Tibial artery (tissue), 4 donors: ENCODE measurements at regions not wholly inside any gene's neighbourhood (a gene's known extent, or its start where the extent isn't known, plus 50 kb on each side); places are given as distances from the start of the nearest gene placed in this dataset.

Experiments
- DNase-seq, 2 donors: peaks; one replicate each; pipeline ENCODE4 v3.0.0-alpha.2; 2019
- H3K27ac ChIP-seq, 2 donors: fragments of 200-600 bp; sonication (generic) in 1 of 2; 1 replicate in 1 of 2; 2 replicates in 1 of 2; pipeline ENCODE4 v1.5.1; 2018 to 2019; ENCODE audit warnings: mild to moderate bottlenecking in 1 of 2
- H3K27me3 ChIP-seq, 2 donors: fragments of 200-600 bp; sonication (generic) in 1 of 2; one replicate each; pipeline versions ENCODE4 v1.5.1 to v1.6.0; 2016 to 2019
- H3K36me3 ChIP-seq, 3 donors: fragments of 200-600 bp; sonication (generic) in 2 of 3; one replicate each; pipeline ENCODE4 v1.5.1; 2016 to 2019; ENCODE audit warnings: mild to moderate bottlenecking in 2 of 3
- H3K4me1 ChIP-seq, 4 donors: fragments of 200-600 bp; sonication (generic) in 2 of 4; 1 replicate in 3 of 4; 2 replicates in 1 of 4; pipeline ENCODE4 v1.5.1; 2016 to 2019
- H3K4me3 ChIP-seq, 2 donors: fragments of 200-600 bp; sonication (generic) in 1 of 2; 1 replicate in 1 of 2; 2 replicates in 1 of 2; pipeline ENCODE4 v1.5.1; 2018 to 2019; ENCODE audit warnings: mild to moderate bottlenecking in 2 of 2
- H3K9me3 ChIP-seq, 3 donors: fragments of 200-600 bp; sonication (generic) in 1 of 3; one replicate each; pipeline ENCODE4 v1.5.1; 2016 to 2019
- CTCF ChIP-seq, 2 experiments: fragments of 200-600 bp in 1 of 2; fragments of 450-650 bp in 1 of 2; IDR thresholded peaks; one replicate each; pipeline ENCODE4 v1.5.1; 2017 to 2019; ENCODE audit warnings: antibody characterized with exemption in 2 of 2, mild to moderate bottlenecking in 1 of 2, moderate library complexity in 1 of 2
- intact Hi-C: fragments of 100-400 bp; cut with DNase I; formaldehyde crosslinking; loops from one replicate; pipeline ENCODE4 v1.15.0; 2023; ENCODE audit warnings: low total_unique reads

DNA sequence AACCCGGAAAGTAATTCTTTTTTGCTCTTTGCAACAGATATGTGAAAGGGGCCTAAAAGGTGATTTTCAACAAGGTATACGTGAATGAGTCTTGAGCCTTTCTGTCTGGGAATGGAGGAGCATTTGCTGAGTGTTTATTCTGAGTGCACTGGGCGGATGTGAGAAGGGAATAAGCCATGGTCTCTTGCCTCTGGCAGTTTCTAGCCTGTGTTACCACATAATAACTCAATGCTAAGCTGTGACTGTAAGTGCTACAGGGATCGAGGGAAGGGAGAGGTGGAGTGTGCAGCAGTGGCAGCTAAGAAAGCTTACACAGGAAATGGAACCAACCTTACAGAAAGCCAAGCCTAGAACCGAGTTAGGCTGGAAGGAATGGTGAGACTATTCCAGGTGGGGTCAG, 444.3 kb downstream of the SLC4A3 start:
- Histone ChIP-seq H3K36me3 (no peaks in the 10 kb centered on the region), H3K27ac (no peak overlapping the region), H3K9me3 (no peaks in the 10 kb centered on the region), H3K4me3 (no peak overlapping the region), H3K27me3 (no peaks in the 10 kb centered on the region), H3K4me1 (peaks cover 0 to 6% (median 2%) of the 10 kb centered on the region in 4 donors)
- TF ChIP-seq CTCF (IDR thresholded peaks at IDR 0.05), result no peak
- intact Hi-C loops, result loop anchor here (5.0 kb wide), 1 partner anchor 1891 kb away; no protein-coding TSS in a partner anchor
- DNase-seq, result no peak

GRCh38 chr2:220072669-220073220, 445.3 kb downstream of the SLC4A3 start:
- no peaks in the 10 kb centered on the region for H3K27me3 ChIP-seq
- intact Hi-C loops, result loop anchor here (5.0 kb wide), 1 partner anchor 1890 kb away; no protein-coding TSS in a partner anchor
- DNase-seq, result no peak
- H3K36me3 ChIP-seq, result no peaks in the 10 kb centered on the region
- no peak overlapping the region for H3K27ac ChIP-seq
- H3K9me3 ChIP-seq, result no peaks in the 10 kb centered on the region
- no peak overlapping the region for H3K4me3 ChIP-seq
- no peak for TF ChIP-seq CTCF (IDR thresholded peaks at IDR 0.05)
- H3K4me1 ChIP-seq, result peaks cover 0 to 16% (median 12%) of the 10 kb centered on the region in 4 donors

DNA sequence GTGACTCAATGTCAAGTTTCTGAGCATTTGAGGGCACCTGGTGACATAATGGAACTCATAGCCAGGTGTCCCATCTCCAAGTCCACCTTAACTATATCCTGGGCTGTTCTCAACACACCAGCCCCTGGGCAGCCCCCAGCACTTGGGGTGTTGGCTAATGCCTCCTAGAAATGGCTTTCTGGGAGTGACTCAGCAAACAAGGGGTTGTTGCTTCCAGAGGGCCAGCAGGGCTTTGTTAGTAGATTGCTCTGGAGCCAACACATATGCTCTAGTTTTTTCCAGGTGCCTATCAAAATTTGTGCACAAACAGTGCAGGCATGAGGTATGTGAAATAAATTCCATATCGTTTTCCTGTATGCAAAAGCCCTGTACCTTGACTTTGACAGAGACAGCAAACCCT, 448.4 kb downstream of the SLC4A3 start:
- intact Hi-C loops, result no loop called here
- H3K36me3 ChIP-seq, result no peaks in the 10 kb centered on the region
- H3K4me1 ChIP-seq, result peaks cover 0 to 36% (median 30%) of the 10 kb centered on the region in 4 donors
- TF ChIP-seq CTCF (IDR thresholded peaks at IDR 0.05), result no peak
- no peak for DNase-seq
- H3K27ac ChIP-seq, result no peak overlapping the region
- no peaks in the 10 kb centered on the region for H3K27me3 ChIP-seq
- no peak overlapping the region for H3K4me3 ChIP-seq
- no peaks in the 10 kb centered on the region for H3K9me3 ChIP-seq

GRCh38 chr2:220076734-220077133, 449.3 kb downstream of the SLC4A3 start:
- Histone ChIP-seq H3K9me3 (no peaks in the 10 kb centered on the region), H3K36me3 (no peaks in the 10 kb centered on the region), H3K27me3 (no peaks in the 10 kb centered on the region), H3K4me3 (no peak overlapping the region), H3K27ac (peak overlapping the region; percentile 69 to 72), H3K4me1 (peaks cover 0 to 36% (median 30%) of the 10 kb centered on the region in 4 donors)
- intact Hi-C loops, result no loop called here
- TF ChIP-seq CTCF (IDR thresholded peaks at IDR 0.05), result peak; percentile 14 to 26
- peak; percentile 60 to 77 for DNase-seq

- H3K27ac ChIP-seq, result peak overlapping the region; percentile 69 to 72
- DNase-seq, result no peak
- H3K4me3 ChIP-seq, result no peak overlapping the region
- H3K27me3 ChIP-seq, result no peaks in the 10 kb centered on the region
- intact Hi-C loops, result no loop called here
- TF ChIP-seq CTCF (IDR thresholded peaks at IDR 0.05), result peak in 1 of 2 experiments; percentile 27
- H3K36me3 ChIP-seq, result no peaks in the 10 kb centered on the region
- no peaks in the 10 kb centered on the region for H3K9me3 ChIP-seq
- peaks cover 0 to 36% (median 30%) of the 10 kb centered on the region in 4 donors for H3K4me1 ChIP-seq
Observed at GRCh38 chr2:220077488-220077887, 450.1 kb downstream of the SLC4A3 start.
